RWPE2 (cell line): ENCODE measurements at regions not wholly inside any gene's neighbourhood (a gene's known extent, or its start where the extent isn't known, plus 50 kb on each side); places are given as distances from the start of the nearest gene placed in this dataset.
"Not testable (repeated sequence)": the region's sequence is repeated elsewhere in the genome, so short reads cannot be mapped to it uniquely, and the experiment has no call there.

Experiments
- ATAC-seq: fragments of 200-7000 bp; cut with Tn5 transposase; 3 replicates; pipeline ENCODE4 v1.9.1; 2021; ENCODE audit warnings: low read depth
- DNase-seq: peaks from one replicate; pipeline ENCODE4 v3.0.0-alpha.2; 2020; ENCODE audit warnings: low spot score
- H3K27ac ChIP-seq: fragments of 450-650 bp; 2 replicates; pipeline ENCODE4 v1.5.1; 2017; ENCODE audit warnings: mild to moderate bottlenecking; ENCODE audit not compliant: poor library complexity, severe bottlenecking
- H3K27me3 ChIP-seq: fragments of 250-450 bp; sonication (Bioruptor Pico); 2 replicates; pipeline ENCODE4 v1.5.1; 2021; ENCODE audit warnings: mild to moderate bottlenecking, moderate library complexity; ENCODE audit not compliant: insufficient read depth, poor library complexity, severe bottlenecking
- H3K36me3 ChIP-seq: fragments of 250-450 bp; sonication (Bioruptor Pico); 2 replicates; pipeline ENCODE4 v1.5.1; 2020; ENCODE audit warnings: low read depth, mild to moderate bottlenecking, moderate library complexity
- H3K4me1 ChIP-seq: fragments of 250-450 bp; sonication (Bioruptor Pico); 2 replicates; pipeline ENCODE4 v1.5.1; 2021; ENCODE audit warnings: mild to moderate bottlenecking, moderate library complexity; ENCODE audit not compliant: insufficient read depth, poor library complexity, severe bottlenecking
- H3K4me3 ChIP-seq: fragments of 250-450 bp; sonication (Bioruptor Pico); 2 replicates; pipeline ENCODE4 v1.5.1; 2021; ENCODE audit warnings: mild to moderate bottlenecking, moderate library complexity; ENCODE audit not compliant: severe bottlenecking
- H3K9me3 ChIP-seq: fragments of 250-450 bp; sonication (Bioruptor Pico); 2 replicates; pipeline ENCODE4 v1.5.1; 2021; ENCODE audit warnings: mild to moderate bottlenecking, moderate library complexity; ENCODE audit not compliant: severe bottlenecking

DNA sequence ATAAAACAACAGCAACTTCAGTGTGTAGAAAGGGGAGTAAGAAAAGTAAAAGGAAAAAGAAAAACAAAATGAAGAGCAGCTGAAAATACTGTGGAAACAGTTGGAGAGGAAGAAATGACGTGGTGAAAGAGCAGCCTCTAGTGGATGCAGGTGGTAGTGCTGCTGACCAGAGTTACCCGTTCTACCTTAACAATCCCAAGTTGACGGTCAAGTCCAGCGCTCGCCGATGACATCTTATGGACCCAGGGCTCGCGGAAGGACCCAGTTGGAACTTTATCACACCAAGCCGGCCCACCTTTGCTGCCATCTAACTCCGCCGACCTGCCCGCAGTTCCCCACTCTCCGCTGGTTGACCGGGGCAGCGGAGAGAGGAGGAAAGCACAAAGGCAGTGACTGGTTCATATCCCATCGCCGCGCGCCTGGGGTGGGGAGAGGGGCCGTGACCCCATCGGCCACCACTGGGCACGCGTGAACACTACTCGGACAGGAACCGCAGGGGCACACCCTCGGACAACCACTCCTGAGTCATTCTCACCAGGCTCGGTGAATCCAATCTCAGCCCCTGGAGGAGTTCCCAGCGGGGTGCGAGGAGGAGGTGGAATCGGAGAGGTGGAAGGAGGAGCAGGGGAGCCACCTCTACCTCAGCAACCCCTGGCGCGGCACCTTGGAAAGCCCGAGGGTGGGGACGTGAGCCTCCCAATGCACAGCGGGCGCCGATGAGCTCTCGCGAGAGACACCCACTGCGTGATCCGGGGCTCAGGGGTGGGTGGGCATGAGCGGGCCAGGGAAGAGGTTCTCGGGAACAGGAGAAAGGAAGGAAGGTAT is 300.7 kb downstream of the CDY2B start:
- ATAC-seq (peak; percentile 80), DNase-seq (peak; percentile 29)
- H3K4me3 ChIP-seq, H3K27ac ChIP-seq, H3K9me3 ChIP-seq, H3K36me3 ChIP-seq, H3K4me1 ChIP-seq, H3K27me3 ChIP-seq: not testable (repeated sequence)

DNA sequence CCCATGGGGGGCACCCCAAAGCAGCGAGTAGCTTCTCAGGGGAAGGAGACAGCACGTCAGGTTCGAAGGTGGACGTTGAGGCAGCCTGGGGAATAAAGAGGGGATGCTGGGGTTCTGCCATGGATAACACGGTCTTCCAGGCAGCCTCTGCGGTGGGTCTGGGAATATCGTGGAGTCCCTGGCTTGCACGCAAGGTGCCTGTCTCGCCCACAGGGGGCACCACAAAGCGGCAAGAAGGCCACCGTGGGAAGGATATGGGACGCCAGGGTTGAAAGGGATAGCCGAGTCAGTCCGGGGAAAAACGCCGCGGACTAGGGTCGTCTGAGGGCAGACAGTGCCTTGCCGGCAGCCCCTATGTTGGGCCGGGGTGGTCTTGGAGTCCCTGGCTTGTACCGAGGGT is 316.9 kb downstream of the CDY2B start:
- H3K4me3 ChIP-seq, H3K9me3 ChIP-seq, H3K27ac ChIP-seq, H3K4me1 ChIP-seq, H3K36me3 ChIP-seq, ATAC-seq, H3K27me3 ChIP-seq, DNase-seq: not testable (repeated sequence)
